ENCODE measurements at regions not wholly inside any gene's neighbourhood (a gene's known extent, or its start where the extent isn't known, plus 50 kb on each side); places are given as distances from the start of the nearest gene placed in this dataset.
"Not testable (repeated sequence)": the region's sequence is repeated elsewhere in the genome, so short reads cannot be mapped to it uniquely, and the experiment has no call there.

DNA sequence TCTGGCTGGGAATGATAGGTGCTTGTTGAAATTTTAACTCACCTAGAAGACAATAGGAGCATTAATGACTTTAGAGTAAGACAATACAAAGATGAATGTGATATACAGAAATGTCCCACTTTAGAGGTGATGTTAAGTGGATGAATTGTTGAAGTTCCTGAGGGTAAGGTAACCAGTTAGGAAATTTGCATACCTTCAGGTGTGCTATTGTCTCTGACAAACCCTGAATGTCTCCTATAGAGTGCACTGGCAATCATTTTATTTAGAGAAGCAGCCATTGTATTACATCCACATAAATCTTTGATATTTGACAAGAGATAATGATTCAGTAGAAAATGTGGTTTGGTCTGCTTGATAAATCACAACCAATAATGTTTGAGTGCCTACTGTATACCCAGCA is 228.5 kb downstream of the RNF144A start:
- DNase-seq (ENCODE audit: low read depth), result no peak

GRCh38 chr2:7146151-7146550 is 228.9 kb downstream of the RNF144A start:
- DNase-seq (ENCODE audit: low read depth), result no peak

- no peak for DNase-seq (ENCODE audit: low read depth)
These were observed 237.4 kb downstream of the RNF144A start for GRCh38 chr2:7154656-7155055.

- DNase-seq (ENCODE audit: low read depth), result no peak
These were observed 244.3 kb downstream of the RNF144A start for GRCh38 chr2:7161501-7161900.

- DNase-seq (ENCODE audit: low read depth), result peak; percentile 15
These were observed 248.5 kb downstream of the RNF144A start for GRCh38 chr2:7165736-7166135.

DNA sequence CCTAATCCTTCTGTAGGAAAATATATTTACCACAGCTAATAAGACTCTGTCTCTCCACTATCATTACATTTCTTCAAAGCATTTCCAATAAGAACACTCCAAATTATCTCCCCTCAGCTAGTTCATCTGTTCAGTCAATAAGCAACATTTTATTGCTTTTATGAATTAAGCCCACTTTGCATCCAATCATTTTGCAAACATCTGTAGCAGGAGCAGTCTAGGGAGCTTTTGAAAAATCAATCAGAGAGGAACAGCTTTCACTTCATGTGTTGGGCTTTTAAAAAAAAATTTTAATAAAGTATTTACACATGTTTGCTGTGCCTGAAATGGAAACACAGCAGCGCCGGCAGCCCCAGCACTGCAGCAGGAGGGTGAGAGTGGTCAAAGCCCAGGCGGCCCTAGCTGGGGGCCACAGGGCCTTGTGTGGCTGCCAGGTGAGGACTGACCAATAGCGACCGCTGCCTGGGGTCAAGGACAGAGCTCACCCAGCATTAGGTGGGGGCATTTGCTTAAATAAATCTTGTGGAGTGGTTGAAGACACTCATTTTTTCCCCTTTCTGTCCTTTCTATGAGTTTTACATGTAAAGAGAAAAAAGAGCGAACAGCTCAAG is 250.7 kb downstream of the RNF144A start:
- DNase-seq (ENCODE audit: low read depth), result no peak

DNA sequence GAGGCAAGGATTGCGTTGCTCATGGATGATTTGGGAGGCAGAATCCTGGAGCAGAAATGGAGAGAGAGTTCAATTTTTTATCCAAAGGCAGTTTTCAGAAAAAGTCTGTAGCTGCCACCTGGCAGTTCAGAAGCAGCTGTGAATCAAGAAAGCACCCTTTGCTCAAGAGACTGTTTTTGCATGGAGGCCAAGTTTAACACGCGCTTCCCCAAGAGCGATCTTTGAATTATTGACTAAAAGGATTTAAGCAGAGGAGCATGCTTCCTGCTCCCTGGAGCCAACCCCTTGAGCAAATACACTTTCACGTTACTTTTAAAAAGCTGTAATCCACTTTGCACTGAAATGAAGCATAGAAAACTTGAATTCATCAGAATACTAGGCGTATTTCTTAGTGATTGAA is 252.4 kb downstream of the RNF144A start:
- no peak for DNase-seq (ENCODE audit: low read depth)

- DNase-seq (ENCODE audit: low read depth), result not testable (repeated sequence)
These were observed 261.8 kb downstream of the RNF144A start for GRCh38 chr2:7178996-7179395.

DNA sequence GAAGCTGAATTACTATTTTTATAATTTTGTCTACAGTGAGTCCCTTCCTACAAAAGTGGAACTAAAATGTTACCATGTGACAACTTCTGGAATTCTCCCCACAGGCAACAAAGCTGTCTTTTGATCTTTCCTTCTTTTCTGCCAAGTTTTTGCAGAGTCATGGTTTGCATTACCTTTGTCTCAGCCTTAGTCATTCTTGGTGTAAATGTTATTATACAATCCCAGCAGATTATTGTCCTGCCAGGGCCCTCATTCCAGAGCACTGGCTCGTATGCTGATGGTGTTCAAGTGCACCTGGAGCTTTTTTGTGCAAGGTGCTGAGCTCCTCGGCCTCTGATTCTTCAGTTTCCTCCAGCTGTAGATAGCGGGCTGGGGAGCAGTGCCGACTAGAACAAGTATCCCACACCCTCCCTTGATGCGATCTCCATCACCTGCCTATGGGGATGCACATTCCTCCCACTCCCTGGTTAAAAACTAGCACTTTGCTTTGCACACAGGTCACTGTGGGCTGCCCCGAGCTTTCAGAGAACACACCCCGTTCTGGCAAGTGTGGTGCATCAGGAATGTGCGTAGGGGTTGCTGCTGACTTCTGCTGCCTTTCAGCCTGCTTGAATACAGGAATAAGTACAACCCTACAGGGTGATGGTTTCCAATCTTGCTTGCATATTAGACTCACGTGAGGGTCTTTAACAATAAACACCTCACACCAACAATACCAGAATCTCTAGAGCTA is 263.6 kb downstream of the RNF144A start:
- DNase-seq (ENCODE audit: low read depth), result peak; percentile 79

GRCh38 chr2:7182525-7182924 is 265.3 kb downstream of the RNF144A start:
- no peak for DNase-seq (ENCODE audit: low read depth)

DNA sequence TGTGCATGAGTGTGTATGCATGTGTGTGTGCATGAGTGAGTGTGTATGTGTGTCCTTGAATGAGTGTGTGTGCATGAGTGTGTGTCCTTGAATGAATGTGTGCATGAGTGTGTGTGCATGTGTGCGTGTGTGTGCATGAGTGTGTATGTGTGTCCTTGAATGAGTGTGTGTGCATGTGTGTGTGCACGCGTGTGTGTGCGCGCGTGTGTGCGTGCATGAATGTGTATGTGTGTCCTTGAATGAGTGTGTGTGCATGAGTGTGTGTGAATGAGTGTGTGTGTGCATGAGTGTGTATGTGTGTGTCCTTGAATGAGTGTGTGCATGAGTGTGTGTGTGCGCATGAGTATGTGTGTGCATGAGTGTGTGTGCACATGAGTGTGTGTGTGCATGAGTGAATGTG is 271.9 kb downstream of the RNF144A start:
- no peak for DNase-seq (ENCODE audit: low read depth)

- no peak for DNase-seq (ENCODE audit: low read depth)
These were observed 273.5 kb downstream of the RNF144A start for GRCh38 chr2:7190587-7191324.

GRCh38 chr2:7191932-7192331 is 274.7 kb downstream of the RNF144A start:
- peak; percentile 88 for DNase-seq (ENCODE audit: low read depth)

GRCh38 chr2:7193457-7193856 is 276.2 kb downstream of the RNF144A start:
- no peak for DNase-seq (ENCODE audit: low read depth)

- no peak for DNase-seq (ENCODE audit: low read depth)
These were observed 277.7 kb downstream of the RNF144A start for GRCh38 chr2:7194950-7195349.

- DNase-seq (ENCODE audit: low read depth), result no peak
These were observed 279.7 kb downstream of the RNF144A start for GRCh38 chr2:7196883-7197282.

- no peak for DNase-seq (ENCODE audit: low read depth)
These were observed 284.6 kb downstream of the RNF144A start for GRCh38 chr2:7201851-7202250.

GRCh38 chr2:7203056-7203467 is 285.9 kb downstream of the RNF144A start:
- peak; percentile 23 for DNase-seq (ENCODE audit: low read depth)

DNA sequence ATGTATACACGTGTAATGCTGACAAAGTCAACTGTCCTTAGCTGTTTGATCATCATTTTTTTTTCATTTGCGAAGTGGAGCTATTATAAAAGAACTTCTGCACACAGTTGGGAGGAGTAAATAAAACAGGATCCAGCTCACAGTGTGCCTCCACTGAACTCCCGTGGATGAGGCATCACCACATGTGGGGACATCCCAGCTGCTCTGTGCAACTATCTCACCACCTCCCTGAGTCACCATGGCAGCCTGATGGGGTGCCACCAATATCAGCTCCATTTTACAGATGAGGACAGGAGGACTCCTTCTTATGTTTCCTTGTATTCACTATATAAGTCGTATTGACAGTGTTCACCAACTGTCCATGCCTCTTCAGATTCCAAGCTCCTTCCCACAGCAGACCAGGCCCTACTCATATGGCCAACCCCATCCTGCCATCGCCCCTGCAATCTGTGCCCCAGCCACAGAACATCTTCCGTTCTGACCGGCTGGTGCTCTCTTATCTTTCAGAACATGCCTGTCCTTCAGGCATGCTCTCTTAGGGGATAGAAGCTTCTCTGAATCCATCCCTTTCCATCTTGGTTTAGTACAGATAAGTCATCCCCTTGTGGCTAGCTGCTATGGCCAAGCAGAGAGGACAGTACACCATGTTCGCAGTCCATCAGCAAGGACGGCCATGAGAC is 288.1 kb downstream of the RNF144A start:
- DNase-seq (ENCODE audit: low read depth), result no peak

GRCh38 chr2:7206111-7206810 is 289.0 kb downstream of the RNF144A start:
- DNase-seq (ENCODE audit: low read depth), result no peak

DNA sequence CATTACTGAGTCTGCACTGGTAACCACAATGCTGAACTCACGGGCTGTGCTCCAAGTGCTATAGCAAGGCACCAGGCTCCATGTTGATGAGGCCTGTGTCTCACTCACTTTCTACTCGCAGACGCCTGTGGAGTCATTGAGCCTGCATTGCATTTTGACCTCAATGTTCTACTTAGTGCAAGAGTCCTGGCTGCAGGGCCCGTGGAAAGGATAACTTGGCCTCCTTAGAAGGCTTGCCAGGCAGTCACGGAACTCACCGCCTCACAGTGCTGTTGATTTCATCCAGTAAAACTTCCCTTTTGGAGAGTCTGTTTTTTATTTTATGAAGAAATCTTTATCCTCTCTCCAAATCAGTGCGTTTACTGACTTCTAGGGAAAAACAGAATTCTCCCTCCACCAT is 290.4 kb downstream of the RNF144A start:
- no peak for DNase-seq (ENCODE audit: low read depth)

Data from HT1080 (cell line).